Caco-2 (cell line): ENCODE measurements at regions not wholly inside any gene's neighbourhood (a gene's known extent, or its start where the extent isn't known, plus 50 kb on each side); places are given as distances from the start of the nearest gene placed in this dataset.

Experiments
- BruUV-seq: library from RNA; stranded (reverse); fragments of 400-500 nt; replicated peaks from 2 replicates; lab custom pipeline; 2021; lab: Mats Ljungman, UMichigan
- CTCF ChIA-PET: fragments of 300-600 bp; sonication (Branson Sonifier 250); formaldehyde crosslinking; loops from one replicate; lab custom pipeline; 2022; ENCODE audit warnings: antibody characterized with exemption; lab: Charles Lee
- POLR2A ChIA-PET: fragments of 300-600 bp; sonication (Branson Sonifier 250); formaldehyde crosslinking; loops from one replicate; lab custom pipeline; 2022; ENCODE audit warnings: antibody characterized with exemption; lab: Charles Lee
- DNase-seq, 2 experiments: peaks; one replicate each; pipeline versions ENCODE4 v3.0.0 to v3.0.0-alpha.2; 2020 to 2022
- H3K27me3 ChIP-seq: replicated peaks from 2 replicates; pipeline ENCODE4 v1.6.0; 2011; ENCODE audit warnings: low read length; ENCODE audit not compliant: control insufficient read depth, insufficient read depth
- H3K36me3 ChIP-seq: 2 replicates; pipeline ENCODE4 v1.5.1; 2011; ENCODE audit warnings: low read length; ENCODE audit not compliant: control insufficient read depth, insufficient read depth
- H3K4me1 ChIP-seq: fragments of 250-450 bp; sonication (Bioruptor Pico); 2 replicates; pipeline ENCODE4 v1.5.1; 2020; ENCODE audit warnings: mild to moderate bottlenecking
- H3K4me3 ChIP-seq: 2 replicates; pipeline ENCODE4 v1.5.1; 2011; ENCODE audit warnings: low read depth, mild to moderate bottlenecking, control low read depth, low read length
- H3K9me3 ChIP-seq: fragments of 250-450 bp; sonication (Bioruptor Pico); 2 replicates; pipeline ENCODE4 v1.5.1; 2020; ENCODE audit warnings: mild to moderate bottlenecking, moderate library complexity
- H3K27ac Mint-ChIP-seq: one replicate; pipeline ENCODE4 v1.8.0; 2022; ENCODE audit warnings: mixed read lengths; ENCODE audit not compliant: unreplicated experiment
- H3K27me3 Mint-ChIP-seq: one replicate; pipeline ENCODE4 v1.8.0; 2022; ENCODE audit warnings: mixed read lengths; ENCODE audit not compliant: insufficient read depth, unreplicated experiment
- H3K36me3 Mint-ChIP-seq: one replicate; pipeline ENCODE4 v1.8.0; 2022; ENCODE audit warnings: mild to moderate bottlenecking, mixed read lengths; ENCODE audit not compliant: insufficient read depth, unreplicated experiment
- H3K4me1 Mint-ChIP-seq: one replicate; pipeline ENCODE4 v1.8.0; 2022; ENCODE audit warnings: low read depth, mixed read lengths; ENCODE audit not compliant: unreplicated experiment
- H3K4me3 Mint-ChIP-seq: one replicate; pipeline ENCODE4 v1.8.0; 2022; ENCODE audit warnings: mild to moderate bottlenecking, moderate library complexity, mixed read lengths; ENCODE audit not compliant: unreplicated experiment
- H3K9me3 Mint-ChIP-seq: one replicate; pipeline ENCODE4 v1.8.0; 2022; ENCODE audit warnings: mixed read lengths; ENCODE audit not compliant: unreplicated experiment
- intact Hi-C: fragments of 100-400 bp; cut with micrococcal nuclease; formaldehyde crosslinking; loops from one replicate; pipeline ENCODE4 v1.10.0; 2022; ENCODE audit not compliant: unreplicated experiment
- TF ChIP-seq, protein P1 (sequence below), 2 experiments: fragments of 200-600 bp in 1 of 2; IDR thresholded peaks; 1 replicate in 1 of 2; 2 replicates in 1 of 2; pipeline versions ENCODE4 v1.5.1 to v1.8.0; 2011 to 2022; ENCODE audit warnings: antibody characterized with exemption in 1 of 2, control low read depth in 1 of 2, inconsistent platforms in 1 of 2, low read depth in 1 of 2, low read length in 1 of 2, mild to moderate bottlenecking in 1 of 2, moderate library complexity in 1 of 2; ENCODE audit not compliant: insufficient read depth in 1 of 2, severe bottlenecking in 1 of 2, unreplicated experiment in 1 of 2

DNA sequence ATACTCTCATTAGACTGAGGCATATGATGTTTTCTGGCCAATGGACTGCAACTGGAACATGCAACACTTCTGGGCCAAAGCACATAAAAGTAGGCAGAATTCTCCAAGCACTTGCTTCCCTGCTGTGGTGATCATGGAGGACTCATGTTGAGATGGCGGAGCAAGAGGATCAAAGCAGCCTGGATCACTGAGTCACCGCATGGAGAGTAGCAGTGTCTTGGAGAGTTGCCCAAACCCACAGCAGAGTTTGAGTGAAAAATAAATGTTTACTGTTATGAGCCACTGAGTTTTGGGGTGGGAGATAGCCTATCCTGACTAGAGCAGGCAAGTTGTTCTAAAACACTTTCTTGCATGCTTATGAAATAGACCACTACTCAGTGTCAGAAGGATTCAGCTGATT lies 359.5 kb downstream of the ZNF521 start:
- no peak overlapping the region for H3K4me3 ChIP-seq
- DNase-seq, result no peak
- no peaks in the 10 kb centered on the region for H3K27me3 Mint-ChIP-seq
- H3K9me3 ChIP-seq, result no peaks in the 10 kb centered on the region
- intact Hi-C loops, result no loop called here
- CTCF ChIA-PET, result no interaction called here
- POLR2A ChIA-PET, result no interaction called here
- H3K9me3 Mint-ChIP-seq, result no peaks in the 10 kb centered on the region
- no TSS peak for BruUV-seq
- H3K36me3 Mint-ChIP-seq, result no peaks in the 10 kb centered on the region
- H3K4me1 ChIP-seq, result no peaks in the 10 kb centered on the region
- H3K27me3 ChIP-seq, result no peaks in the 10 kb centered on the region
- no peak overlapping the region for H3K4me3 Mint-ChIP-seq
- H3K4me1 Mint-ChIP-seq, result no peaks in the 10 kb centered on the region
- H3K27ac Mint-ChIP-seq, result no peak overlapping the region
- TF ChIP-seq, protein P1, sequence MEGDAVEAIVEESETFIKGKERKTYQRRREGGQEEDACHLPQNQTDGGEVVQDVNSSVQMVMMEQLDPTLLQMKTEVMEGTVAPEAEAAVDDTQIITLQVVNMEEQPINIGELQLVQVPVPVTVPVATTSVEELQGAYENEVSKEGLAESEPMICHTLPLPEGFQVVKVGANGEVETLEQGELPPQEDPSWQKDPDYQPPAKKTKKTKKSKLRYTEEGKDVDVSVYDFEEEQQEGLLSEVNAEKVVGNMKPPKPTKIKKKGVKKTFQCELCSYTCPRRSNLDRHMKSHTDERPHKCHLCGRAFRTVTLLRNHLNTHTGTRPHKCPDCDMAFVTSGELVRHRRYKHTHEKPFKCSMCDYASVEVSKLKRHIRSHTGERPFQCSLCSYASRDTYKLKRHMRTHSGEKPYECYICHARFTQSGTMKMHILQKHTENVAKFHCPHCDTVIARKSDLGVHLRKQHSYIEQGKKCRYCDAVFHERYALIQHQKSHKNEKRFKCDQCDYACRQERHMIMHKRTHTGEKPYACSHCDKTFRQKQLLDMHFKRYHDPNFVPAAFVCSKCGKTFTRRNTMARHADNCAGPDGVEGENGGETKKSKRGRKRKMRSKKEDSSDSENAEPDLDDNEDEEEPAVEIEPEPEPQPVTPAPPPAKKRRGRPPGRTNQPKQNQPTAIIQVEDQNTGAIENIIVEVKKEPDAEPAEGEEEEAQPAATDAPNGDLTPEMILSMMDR (IDR thresholded peaks at IDR 0.05; ENCODE audit: insufficient read depth in 1 of 2, low read depth in 1 of 2, low read length in 1 of 2, severe bottlenecking in 1 of 2, unreplicated experiment in 1 of 2), result no peak
- no peaks in the 10 kb centered on the region for H3K36me3 ChIP-seq

DNA sequence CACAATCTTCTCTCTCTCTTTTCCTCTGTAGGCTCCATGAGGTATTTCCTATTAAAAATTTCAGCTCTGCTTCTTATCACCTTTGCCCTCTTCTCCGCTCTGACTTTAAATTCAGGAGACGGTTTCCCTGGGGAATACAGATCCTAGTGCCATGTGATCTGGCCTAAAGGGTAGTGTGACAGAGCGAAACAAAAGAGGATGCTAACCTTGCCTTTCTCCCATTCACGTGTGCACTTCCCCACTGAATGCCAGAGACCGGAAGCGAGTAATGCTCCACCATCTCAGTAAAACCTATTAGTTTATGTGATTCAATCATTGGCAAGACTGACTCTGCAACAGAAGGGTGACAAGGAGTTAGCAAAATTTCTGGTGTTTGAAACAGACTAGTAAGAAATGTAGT lies 358.3 kb downstream of the ZNF521 start:
- no peak overlapping the region for H3K4me3 Mint-ChIP-seq
- CTCF ChIA-PET, result no interaction called here

DNA sequence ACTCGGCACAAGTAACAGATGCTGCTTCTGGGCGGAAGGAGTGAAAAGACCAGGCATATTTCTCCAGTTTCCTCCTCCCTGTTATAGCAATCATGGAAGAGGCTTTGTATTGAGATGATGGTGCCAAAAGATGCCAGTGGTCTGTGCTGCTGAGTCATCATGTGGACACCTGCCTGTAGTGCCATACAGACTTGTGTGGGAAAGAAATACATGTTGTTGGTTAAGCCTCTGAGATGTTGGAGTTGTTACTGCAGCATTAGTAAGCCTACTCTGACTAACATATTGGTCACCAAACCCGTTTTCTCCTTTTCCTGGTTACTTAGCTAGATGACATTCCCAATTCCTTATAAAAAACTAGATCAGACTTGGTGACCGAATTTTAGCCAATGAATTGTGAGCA lies 356.9 kb downstream of the ZNF521 start:
- Mint-ChIP-seq H3K36me3 (no peaks in the 10 kb centered on the region), H3K27me3 (no peaks in the 10 kb centered on the region), H3K4me1 (no peaks in the 10 kb centered on the region), H3K9me3 (peaks cover 14% of the 10 kb centered on the region), H3K4me3 (no peak overlapping the region), H3K27ac (no peak overlapping the region)
- no peak for DNase-seq
- Histone ChIP-seq H3K4me3 (no peak overlapping the region), H3K27me3 (no peaks in the 10 kb centered on the region), H3K4me1 (no peaks in the 10 kb centered on the region), H3K36me3 (no peaks in the 10 kb centered on the region), H3K9me3 (no peaks in the 10 kb centered on the region)
- ChIA-PET CTCF (no interaction called here), POLR2A (no interaction called here)
- TF ChIP-seq, protein P1 (IDR thresholded peaks at IDR 0.05; ENCODE audit: insufficient read depth in 1 of 2, low read depth in 1 of 2, low read length in 1 of 2, severe bottlenecking in 1 of 2, unreplicated experiment in 1 of 2), result no peak
- no TSS peak for BruUV-seq
- intact Hi-C loops, result no loop called here

More for the DNA sequence above, 358.3 kb downstream of the ZNF521 start:
- Histone ChIP-seq H3K27me3 (no peaks in the 10 kb centered on the region), H3K36me3 (no peaks in the 10 kb centered on the region), H3K9me3 (no peaks in the 10 kb centered on the region), H3K4me1 (no peaks in the 10 kb centered on the region), H3K4me3 (no peak overlapping the region)
- BruUV-seq, result no TSS peak
- no peak for DNase-seq
- intact Hi-C loops, result no loop called here
- POLR2A ChIA-PET, result no interaction called here
- Mint-ChIP-seq H3K9me3 (peaks cover 1% of the 10 kb centered on the region), H3K27ac (no peak overlapping the region), H3K4me1 (no peaks in the 10 kb centered on the region), H3K27me3 (no peaks in the 10 kb centered on the region), H3K36me3 (no peaks in the 10 kb centered on the region)
- TF ChIP-seq, protein P1 (IDR thresholded peaks at IDR 0.05; ENCODE audit: insufficient read depth in 1 of 2, low read depth in 1 of 2, low read length in 1 of 2, severe bottlenecking in 1 of 2, unreplicated experiment in 1 of 2), result no peak
